ENCODE measurements at regions not wholly inside any gene's neighbourhood (a gene's known extent, or its start where the extent isn't known, plus 50 kb on each side); places are given as distances from the start of the nearest gene placed in this dataset.

GRCh38 chr12:94795520-94795919 lies 145.2 kb upstream of the TMCC3 start:
- TF ChIP-seq CTCF (IDR thresholded peaks at IDR 0.05; ENCODE audit: poor library complexity, severe bottlenecking) = no peak
- TF ChIP-seq EZH2 (IDR thresholded peaks at IDR 0.05; ENCODE audit: borderline replicate concordance, insufficient read depth, low read length, poor library complexity, severe bottlenecking) = no peak
